Ovary (tissue), 3 donors: ENCODE measurements at regions not wholly inside any gene's neighbourhood (a gene's known extent, or its start where the extent isn't known, plus 50 kb on each side); places are given as distances from the start of the nearest gene placed in this dataset.

Source experiments
- POLR2A ChIP-seq: fragments of 450-650 bp; IDR thresholded peaks from one replicate; pipeline ENCODE4 v1.6.1; 2017; ENCODE audit warnings: antibody characterized with exemption, mild to moderate bottlenecking, moderate library complexity
- TF ChIP-seq, protein P1 (sequence below), 3 donors: fragments of 450-650 bp in 2 of 3; fragments of 200-600 bp in 1 of 3; IDR thresholded peaks; one replicate each; pipeline versions ENCODE4 v1.5.1 to v1.8.0; 2016 to 2022; ENCODE audit warnings: antibody characterized with exemption in 3 of 3, mild to moderate bottlenecking in 1 of 3
- donor health status: DM: no; HTN: no; CAD: no.

DNA sequence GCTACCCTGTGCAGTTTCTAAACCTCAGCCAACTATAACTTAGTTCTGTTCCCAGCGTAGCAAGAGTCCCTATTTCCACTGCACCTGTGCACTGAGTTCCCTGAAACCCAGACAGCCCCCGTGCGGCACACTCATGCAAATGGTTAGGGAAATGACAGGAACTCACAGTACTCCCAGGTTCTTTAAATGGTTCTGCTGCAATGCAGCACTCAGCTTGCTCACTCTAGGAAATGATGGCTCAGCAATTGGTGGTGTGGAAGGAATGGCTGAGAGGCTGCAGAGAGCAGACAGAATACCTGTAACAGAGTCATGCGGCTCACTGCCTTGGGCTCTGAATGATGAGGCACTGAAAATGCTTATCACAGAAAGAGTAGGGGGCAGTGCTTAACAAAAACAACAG, 143.0 kb downstream of the RAD51AP2 start:
- TF ChIP-seq, protein P1, sequence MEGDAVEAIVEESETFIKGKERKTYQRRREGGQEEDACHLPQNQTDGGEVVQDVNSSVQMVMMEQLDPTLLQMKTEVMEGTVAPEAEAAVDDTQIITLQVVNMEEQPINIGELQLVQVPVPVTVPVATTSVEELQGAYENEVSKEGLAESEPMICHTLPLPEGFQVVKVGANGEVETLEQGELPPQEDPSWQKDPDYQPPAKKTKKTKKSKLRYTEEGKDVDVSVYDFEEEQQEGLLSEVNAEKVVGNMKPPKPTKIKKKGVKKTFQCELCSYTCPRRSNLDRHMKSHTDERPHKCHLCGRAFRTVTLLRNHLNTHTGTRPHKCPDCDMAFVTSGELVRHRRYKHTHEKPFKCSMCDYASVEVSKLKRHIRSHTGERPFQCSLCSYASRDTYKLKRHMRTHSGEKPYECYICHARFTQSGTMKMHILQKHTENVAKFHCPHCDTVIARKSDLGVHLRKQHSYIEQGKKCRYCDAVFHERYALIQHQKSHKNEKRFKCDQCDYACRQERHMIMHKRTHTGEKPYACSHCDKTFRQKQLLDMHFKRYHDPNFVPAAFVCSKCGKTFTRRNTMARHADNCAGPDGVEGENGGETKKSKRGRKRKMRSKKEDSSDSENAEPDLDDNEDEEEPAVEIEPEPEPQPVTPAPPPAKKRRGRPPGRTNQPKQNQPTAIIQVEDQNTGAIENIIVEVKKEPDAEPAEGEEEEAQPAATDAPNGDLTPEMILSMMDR (IDR thresholded peaks at IDR 0.05), result no peak
- no peak for TF ChIP-seq POLR2A
